ENCODE measurements at regions not wholly inside any gene's neighbourhood (a gene's known extent, or its start where the extent isn't known, plus 50 kb on each side); places are given as distances from the start of the nearest gene placed in this dataset.

GRCh38 chr9:82154573-82154972 lies 166.0 kb downstream of the SPATA31D1 start:
- no peak for TF ChIP-seq CTCF (IDR thresholded peaks at IDR 0.05)
- no peak for TF ChIP-seq POLR2A (IDR thresholded peaks at IDR 0.05)
- TF ChIP-seq EP300 (IDR thresholded peaks at IDR 0.05; ENCODE audit: low read depth): no peak

Data from transverse colon (tissue), 3 donors.